GM12892 (cell line): ENCODE measurements at regions not wholly inside any gene's neighbourhood (a gene's known extent, or its start where the extent isn't known, plus 50 kb on each side); places are given as distances from the start of the nearest gene placed in this dataset.

Source experiments
- POLR2A ChIP-seq: IDR thresholded peaks from 2 replicates; pipeline ENCODE4 v1.6.1; 2011; ENCODE audit warnings: low read depth, low read length, control low read depth
- POLR2AphosphoS5 ChIP-seq: IDR thresholded peaks from 2 replicates; pipeline ENCODE4 v1.6.1; 2011; ENCODE audit warnings: low read depth, low read length, control low read depth
- TAF1 ChIP-seq: IDR thresholded peaks from 2 replicates; pipeline ENCODE4 v1.6.1; 2011; ENCODE audit warnings: low read depth, mild to moderate bottlenecking, control low read depth, low read length, borderline replicate concordance

DNA sequence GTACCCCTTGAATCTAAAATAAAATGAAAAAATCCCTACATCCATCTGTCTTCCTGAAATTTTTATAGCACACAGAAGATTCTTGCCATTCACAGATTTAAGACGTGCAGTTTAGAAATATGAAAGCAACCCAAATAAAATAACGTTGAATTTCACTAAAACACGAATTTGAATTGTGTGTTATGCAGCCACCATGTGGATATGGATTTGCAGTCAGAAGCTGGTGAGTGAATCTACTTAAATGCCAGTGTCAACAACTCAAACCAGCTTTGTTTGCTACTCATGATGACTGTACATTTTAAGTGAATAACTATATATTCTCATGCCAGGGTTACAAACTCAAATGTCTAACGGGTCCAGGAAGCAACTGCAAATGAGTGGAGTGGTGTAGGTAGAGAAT is 173.0 kb upstream of the HAND2 start:
- TF ChIP-seq POLR2AphosphoS5 (no peak), POLR2A (no peak), TAF1 (no peak)
